ENCODE measurements at regions not wholly inside any gene's neighbourhood (a gene's known extent, or its start where the extent isn't known, plus 50 kb on each side); places are given as distances from the start of the nearest gene placed in this dataset.

- no peak for DNase-seq
Observed at GRCh38 chr5:56337715-56338319, 104.7 kb upstream of the ANKRD55 start.

- DNase-seq = no peak
Observed at GRCh38 chr5:56335212-56335611, 102.1 kb upstream of the ANKRD55 start.

GRCh38 chr5:56330806-56331205, 97.7 kb upstream of the ANKRD55 start:
- DNase-seq = no peak

DNA sequence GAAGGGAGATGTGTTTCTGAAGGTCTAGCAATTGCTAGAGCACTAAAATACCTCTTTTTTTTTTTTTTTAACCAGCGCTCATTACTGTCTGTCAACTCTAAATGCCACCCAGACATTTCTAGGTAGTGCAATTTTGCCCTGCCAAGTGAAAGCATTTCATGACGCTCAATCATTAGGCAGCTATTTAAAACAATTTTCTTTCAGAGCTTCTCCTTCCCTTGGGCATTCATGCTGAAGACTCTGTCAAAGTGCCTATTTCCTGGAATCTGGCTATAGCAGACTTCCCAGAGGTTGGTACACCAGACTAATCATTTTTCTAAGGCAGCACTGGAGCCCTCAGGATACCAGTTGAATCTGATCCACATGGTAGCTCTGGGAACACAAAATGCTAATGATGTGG, 97.0 kb upstream of the ANKRD55 start:
- DNase-seq = no peak

- DNase-seq = no peak
Observed at GRCh38 chr5:56329652-56330051, 96.5 kb upstream of the ANKRD55 start.

DNA sequence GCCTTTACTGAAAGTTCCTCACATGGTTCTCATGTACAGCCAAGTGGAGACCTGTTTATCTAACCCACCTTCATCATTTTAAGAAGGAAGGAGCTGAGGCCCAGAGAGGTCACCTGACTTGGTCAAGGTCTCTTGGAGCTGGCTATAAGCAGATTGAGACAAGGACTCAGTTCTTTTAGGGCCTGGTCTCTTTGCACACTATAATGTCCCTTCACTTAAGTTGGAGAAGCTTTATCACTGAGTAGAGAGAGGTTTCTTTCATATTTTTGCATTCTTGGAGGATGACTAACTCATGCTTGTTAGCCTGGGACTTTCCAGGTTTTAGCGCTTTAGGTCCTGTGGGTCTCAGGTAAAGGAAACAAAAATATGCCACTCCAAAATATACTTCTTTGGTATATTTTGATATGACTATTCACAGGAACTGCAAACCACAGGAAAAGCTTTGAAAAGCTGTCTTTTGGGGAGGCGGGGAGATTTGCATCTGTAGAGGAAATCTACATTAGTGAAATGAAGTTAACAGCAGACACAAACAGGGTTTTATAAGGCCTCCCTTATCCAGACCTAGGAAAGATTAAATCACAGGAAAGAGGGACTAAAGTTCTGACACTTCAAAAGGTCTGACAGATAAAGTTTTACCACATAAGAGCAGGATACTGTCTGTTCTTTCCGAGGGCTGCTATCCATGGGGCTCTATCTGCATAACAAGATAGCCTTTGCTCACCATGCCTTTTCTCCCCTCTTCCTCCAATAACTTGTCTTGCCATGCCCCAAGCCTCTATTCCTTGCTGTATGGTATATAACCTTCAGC, 95.8 kb upstream of the ANKRD55 start:
- no peak for DNase-seq

DNA sequence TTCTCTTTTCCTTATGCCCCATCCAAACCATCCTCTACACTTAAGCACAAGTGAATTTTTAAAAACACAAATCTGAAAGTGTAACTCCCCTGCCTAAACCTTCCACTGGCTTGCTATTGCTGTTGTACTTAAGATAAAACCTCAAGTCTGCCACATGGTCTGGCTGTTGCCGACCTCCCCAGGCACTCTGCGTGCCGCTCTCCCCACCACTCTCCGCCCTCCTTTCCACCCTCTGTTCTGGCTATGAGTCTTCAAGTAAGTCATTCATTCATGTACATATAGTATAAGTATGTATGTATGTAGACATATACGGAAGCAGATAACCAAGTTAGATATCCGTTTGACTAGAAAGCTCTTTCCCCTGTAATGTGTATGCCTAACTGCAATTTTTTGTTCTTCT, 94.7 kb upstream of the ANKRD55 start:
- DNase-seq = no peak

DNA sequence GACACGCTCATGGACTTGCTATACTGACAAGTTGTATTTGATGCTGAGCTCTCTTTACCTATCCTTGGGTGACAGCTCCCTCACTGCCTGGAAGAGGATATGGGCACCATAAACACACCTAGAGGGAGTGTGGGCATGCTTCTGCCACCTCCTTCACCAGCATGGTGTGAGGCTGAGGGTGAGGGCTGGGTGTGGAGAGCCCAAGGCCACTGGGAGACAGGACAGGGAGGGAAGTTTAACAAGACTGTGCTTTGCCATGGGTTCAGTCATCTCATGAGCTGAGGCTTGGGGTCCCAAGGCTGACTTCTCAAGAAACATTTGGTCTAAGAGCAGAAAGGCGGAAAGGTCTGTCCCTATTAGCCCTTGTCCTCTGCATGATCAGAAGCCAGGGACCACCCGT, 93.6 kb upstream of the ANKRD55 start:
- DNase-seq = no peak

DNA sequence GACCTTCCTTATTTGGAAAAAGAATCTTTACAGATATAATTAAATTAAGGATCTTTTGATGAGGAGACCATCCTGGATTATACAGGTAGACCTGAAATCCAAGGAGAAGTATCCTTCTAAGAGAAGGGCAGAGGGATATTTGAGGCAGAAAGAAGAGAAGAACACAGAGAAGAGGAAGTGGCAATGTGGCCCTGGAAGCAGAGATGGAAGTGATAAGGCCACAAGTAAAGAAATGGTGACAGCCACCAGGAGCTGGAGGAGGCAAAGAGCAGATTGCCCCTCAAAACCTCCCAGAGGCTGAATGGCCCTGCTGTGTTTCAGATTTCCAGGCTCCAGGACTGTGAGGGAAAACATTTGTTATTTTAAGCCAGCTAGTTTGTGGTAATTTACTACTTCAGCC, 93.0 kb upstream of the ANKRD55 start:
- no peak for DNase-seq

GRCh38 chr5:56325039-56325438, 91.9 kb upstream of the ANKRD55 start:
- no peak for DNase-seq

GRCh38 chr5:56323505-56323904, 90.4 kb upstream of the ANKRD55 start:
- no peak for DNase-seq

GRCh38 chr5:56322592-56322991, 89.5 kb upstream of the ANKRD55 start:
- DNase-seq = no peak

DNA sequence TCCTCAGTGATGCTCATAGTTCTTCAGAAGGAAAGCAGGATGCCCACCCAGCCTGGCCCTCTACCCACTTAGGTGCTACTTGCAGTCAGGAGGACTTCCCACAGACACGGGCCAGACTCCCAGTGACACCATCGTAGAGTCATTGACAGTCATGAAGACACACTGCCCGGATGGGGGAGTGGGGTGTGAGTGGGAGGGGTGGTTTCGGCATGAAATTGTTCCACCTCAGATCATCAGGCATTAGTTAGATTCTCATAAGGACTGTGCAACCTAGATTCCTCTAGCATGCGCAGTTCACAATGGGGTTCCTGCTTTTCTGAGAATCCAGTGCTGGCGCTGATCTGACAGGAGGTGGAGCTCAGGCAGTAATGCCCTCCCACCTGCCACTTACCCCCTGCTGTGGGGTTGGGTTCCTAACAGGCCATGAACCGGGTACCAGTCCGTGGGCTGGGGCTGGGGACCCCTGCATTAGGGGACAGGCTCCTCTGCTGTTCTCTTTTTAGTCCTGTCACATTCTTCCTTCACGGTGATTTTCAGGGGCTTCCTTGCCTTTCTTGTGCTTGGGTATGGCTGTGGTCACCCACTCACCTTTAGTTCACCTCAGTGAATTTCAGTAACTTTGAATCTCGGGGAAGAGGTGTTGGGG, 88.2 kb upstream of the ANKRD55 start:
- DNase-seq = no peak

DNA sequence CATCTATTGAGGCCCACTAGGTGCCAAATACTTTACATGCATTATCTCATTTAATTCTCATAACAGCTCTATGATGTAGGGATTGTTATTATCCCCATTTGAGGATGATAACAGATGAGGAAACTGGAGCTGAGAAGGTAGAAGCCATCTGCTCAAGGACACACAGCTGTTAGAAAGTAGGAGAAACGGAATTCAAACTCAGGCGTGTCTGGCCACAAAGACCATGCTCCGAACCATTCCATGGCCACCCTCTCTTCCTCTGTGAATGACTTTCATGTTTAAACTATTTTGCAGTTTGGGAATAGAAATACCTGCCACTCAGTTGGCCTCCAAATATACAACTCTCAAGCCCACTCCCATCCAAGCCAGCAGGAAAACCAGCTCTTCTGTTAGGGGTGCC, 87.6 kb upstream of the ANKRD55 start:
- no peak for DNase-seq

- DNase-seq = no peak
Observed at GRCh38 chr5:56319526-56320181, 86.5 kb upstream of the ANKRD55 start.

- no peak for DNase-seq
Observed at GRCh38 chr5:56317923-56318561, 84.9 kb upstream of the ANKRD55 start.

- DNase-seq = no peak
Observed at GRCh38 chr5:56316299-56316994, 83.3 kb upstream of the ANKRD55 start.

GRCh38 chr5:56314529-56314928, 81.4 kb upstream of the ANKRD55 start:
- DNase-seq = no peak

GRCh38 chr5:56313596-56313995, 80.5 kb upstream of the ANKRD55 start:
- DNase-seq = no peak

DNA sequence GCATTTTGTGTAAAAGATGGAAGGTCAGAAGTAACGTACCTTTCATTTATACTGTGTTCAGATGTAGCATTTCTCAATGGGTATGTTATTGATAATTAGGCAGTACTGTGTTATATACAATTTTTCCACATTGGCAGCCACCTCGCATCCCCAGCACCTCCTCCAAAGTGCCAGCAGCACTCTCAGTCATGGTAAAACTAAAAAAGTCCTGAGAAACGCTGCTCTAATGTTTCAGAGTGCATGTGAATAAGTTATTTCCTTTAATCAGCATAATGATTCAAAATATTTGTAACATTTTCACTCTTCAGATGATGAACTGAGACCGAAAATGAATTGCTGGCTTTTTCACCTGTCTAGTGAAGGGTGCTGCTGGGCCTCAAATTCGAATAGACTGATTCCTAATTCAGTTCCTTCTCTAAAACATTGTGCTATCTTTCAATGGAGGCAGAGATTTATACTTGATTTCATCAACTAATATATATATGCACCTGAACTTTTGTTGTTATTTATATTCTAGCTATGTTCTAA, 79.9 kb upstream of the ANKRD55 start:
- DNase-seq = no peak

- DNase-seq = no peak
Observed at GRCh38 chr5:56311306-56311905, 78.3 kb upstream of the ANKRD55 start.

GRCh38 chr5:56310711-56311204, 77.6 kb upstream of the ANKRD55 start:
- DNase-seq = no peak

All from NCI-H526 (cell line).